Hematopoietic multipotent progenitor cell treated with erythropoietin and hydrocortisone succinate and interleukin-3 and kit ligand, for 8 days (in vitro differentiated cells): ENCODE measurements at regions not wholly inside any gene's neighbourhood (a gene's known extent, or its start where the extent isn't known, plus 50 kb on each side); places are given as distances from the start of the nearest gene placed in this dataset.

Experiments
- DNase-seq: peaks from one replicate; pipeline ENCODE4 v3.0.0-alpha.2; 2015

GRCh38 chr6:10235344-10235743, 179.5 kb downstream of the TFAP2A start:
- DNase-seq: no peak

- DNase-seq: no peak
These were observed 184.3 kb downstream of the TFAP2A start for GRCh38 chr6:10230531-10230930.

DNA sequence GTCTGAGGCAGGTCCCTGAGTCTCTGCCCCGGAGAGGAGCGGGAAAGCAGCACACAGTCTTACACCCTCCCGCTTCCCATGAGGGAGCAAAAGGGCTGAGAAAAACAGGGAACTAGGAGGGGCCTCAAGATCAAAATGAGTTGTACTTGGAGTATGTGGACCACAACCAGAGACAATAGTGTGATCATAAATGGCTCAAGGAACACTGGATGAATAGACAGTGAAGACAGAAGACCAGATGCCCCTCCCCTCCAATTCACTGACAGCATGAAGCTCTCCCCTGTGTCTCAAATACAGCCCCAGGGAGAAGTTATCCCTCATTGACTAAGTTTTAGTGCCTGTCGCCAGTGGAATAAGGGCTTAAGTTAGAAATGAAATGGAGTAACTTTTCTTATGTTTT, 191.0 kb downstream of the TFAP2A start:
- no peak for DNase-seq

- no peak for DNase-seq
These were observed 193.7 kb downstream of the TFAP2A start for GRCh38 chr6:10221178-10221577.

GRCh38 chr6:10219510-10219909, 195.4 kb downstream of the TFAP2A start:
- DNase-seq: no peak

- DNase-seq: no peak
These were observed 197.8 kb downstream of the TFAP2A start for GRCh38 chr6:10217111-10217510.

DNA sequence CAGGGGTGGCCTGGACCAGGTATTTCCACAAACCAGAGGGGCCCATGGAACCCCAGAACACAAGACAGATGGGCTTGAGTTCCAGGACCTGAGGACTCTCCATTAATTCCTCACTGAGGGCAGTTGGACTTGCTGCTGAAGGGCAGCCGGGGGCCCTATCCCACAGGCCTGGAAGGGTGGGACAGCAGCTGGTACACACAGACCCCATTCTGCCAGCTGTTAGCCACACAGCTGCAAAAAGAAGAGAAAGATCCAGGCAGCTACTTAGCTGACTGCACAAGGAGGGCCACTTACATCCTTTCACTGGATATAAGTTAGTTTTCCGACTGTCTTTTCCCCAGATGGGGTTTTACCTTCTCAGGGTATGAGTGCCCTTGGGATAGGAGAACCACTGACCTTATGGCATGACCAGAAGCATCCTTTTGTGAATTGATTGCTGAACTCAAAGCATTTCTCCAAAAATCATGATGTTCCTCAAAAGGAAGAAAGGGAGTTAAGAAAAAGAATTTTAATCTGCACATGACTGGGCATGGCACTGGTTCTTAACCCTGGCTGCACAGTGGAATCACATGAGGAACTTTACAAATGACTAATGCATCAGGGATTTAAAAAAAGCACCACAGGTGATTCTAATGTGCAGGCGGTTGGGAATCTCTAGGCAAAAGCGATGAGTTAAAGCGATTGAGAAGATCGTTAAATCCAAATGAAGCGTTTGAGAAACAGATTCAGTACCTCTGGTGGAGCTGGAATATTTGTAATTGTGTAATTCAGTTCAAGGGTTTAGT, 199.4 kb downstream of the TFAP2A start:
- DNase-seq: no peak

- no peak for DNase-seq
These were observed 204.8 kb downstream of the TFAP2A start for GRCh38 chr6:10210052-10210451.

GRCh38 chr6:10205892-10206291, 209.0 kb downstream of the TFAP2A start:
- DNase-seq: no peak

DNA sequence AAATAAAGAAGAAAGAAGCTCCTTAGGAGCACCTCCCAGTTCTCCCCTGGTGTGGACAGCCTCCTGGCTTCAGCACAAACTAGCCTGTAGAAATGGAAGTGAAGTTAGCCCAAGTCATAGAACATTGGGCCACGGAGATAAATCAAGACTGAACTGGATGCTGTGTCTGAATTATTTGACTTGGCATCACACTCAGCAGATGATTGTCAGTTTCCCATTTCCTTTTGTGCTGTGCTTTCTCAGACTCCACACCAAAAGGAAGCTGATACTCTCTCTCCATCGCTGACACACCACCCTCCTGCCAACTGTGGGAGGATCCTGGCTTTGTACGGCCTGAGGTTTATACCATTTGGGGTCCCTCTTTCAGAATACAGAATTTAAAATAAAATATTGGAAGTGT, 209.8 kb downstream of the TFAP2A start:
- DNase-seq: no peak

- DNase-seq: no peak
These were observed 211.2 kb downstream of the TFAP2A start for GRCh38 chr6:10203651-10204050.

GRCh38 chr6:10202581-10202980, 212.3 kb downstream of the TFAP2A start:
- no peak for DNase-seq

GRCh38 chr6:10201606-10202510, 213.0 kb downstream of the TFAP2A start:
- DNase-seq: no peak

- no peak for DNase-seq
These were observed 218.8 kb downstream of the TFAP2A start for GRCh38 chr6:10196090-10196489.

DNA sequence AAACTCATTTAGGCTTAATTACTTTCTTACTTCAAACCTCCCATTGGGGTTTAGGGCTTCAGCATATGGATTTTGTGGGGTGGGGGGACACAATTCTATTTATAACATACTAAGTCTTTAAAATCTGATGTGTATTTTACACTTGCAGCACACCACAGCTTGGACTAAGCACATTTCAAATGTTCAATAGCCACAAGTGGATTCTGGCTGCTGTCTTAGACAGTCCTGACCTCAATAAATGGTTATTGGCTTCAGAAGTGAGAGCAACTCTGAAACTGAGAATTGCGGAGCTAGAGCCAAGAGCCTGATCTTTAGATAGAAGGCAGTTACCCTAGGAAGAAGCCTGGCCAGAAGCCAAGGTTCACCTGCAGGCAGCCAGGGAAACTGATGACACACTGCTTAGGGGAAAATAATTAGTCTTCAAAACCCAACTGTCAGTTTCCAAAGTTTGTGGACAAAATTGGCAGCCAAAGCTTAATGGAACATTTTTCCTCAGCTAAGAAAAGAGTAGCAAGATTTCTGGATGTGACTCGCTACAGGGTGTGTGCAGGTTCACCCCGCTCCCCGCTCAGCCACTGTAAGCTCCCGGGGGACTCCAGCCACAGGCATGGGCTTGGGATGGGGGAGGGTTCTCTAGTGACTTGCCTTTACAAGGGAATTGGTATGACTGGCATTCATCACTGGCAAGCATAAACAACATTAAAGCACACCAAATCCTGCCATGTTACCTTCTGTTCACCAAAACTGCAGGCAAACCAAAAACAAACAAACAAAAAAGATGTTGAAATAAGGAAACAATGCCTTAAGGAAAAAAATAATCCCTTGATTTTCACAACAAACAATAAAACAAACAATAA, 219.8 kb downstream of the TFAP2A start:
- DNase-seq: no peak

DNA sequence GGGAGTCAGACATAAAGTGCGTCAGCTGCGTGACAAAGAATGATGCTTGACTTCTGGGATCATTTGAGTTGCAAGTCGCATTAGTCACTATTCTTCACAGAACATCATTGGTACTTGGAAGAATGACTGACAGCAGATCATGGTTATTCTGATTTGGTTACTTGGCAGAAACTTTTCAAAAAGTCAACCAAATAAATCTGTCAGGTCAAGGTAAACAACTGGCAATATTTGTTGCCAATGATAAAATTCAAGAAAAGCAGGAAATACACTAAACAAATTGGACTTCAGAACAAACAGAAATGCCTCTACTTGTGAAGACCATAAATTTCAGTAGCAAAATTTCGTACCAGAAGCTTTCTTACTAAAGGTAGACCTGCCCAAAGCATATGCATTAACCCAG, 221.6 kb downstream of the TFAP2A start:
- no peak for DNase-seq

DNA sequence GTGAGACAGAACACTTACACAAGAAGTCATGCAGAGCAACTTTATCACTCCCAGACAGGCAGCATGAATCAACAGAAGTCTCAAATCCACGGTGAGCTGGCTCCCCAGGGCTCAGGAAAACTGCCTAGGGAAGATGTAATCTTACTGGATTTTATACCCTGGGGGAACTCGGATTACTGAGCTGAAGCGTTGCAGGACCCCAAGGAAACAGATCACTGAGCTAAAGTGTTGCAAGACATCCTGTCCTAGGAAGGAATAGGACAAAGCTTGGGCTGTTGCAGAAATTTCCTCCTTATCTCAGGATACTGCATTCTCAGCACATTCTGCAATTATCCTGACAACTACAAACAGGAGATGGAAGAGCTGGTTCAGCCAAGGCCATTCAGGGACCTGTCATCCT, 224.8 kb downstream of the TFAP2A start:
- DNase-seq: no peak

DNA sequence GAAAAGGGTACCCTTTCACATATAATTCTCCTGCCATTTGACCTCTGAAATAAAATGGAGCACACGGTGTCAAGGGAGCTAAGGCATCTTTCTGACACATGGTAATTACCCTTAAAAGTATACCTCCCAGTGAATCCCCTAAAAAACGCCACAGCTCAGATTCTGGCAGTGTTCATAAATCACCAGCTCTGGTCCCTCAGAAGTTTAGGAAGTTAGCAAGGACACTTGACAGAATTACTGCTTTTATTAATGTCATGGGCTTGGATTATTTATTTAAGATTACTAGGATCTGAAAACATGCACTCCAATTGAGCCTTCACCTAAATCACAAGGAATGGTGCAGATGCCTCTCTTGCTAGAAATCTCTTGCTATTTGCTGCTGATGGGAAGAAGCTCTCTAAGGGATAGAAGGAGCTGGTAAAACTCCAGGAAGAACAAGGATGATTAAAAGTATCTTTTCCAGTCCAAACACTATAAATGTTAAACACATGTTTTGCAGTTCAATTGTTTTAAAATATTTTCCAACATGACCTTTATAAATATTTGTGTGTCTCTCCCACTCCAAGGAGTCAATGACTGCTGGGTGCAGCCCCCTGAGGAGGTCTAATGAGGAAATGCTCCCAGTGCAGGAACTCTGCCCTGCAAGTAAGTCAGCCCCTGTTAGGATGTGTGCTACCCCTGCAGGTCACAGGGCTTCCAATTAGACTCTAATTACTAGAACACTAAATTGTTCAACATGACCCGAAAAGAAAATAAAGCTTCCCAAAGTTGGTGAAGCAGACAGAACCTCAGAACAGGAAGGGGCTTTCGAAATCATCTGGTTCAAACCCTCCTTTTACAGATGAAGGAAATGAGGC, 230.3 kb downstream of the TFAP2A start:
- DNase-seq: no peak

- DNase-seq: no peak
These were observed 234.5 kb downstream of the TFAP2A start for GRCh38 chr6:10180138-10181074.

DNA sequence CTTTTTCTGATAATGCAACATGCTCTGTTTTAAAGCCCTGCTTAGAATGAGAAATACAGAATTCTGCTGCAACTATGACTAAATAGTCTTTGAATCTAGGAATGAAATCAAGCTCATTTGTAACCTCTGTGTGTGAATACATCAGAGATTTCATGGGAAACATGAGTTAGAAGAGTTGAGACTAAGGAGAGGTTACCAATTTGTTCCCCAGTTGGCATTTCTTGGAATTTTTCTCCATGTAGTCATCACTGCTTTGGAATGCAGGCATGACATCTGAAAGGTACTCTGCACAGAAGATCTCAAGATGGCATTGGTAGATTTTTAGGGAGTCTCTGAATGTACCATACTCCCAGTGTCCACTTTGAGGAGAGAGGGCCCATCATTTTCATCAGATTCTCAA, 237.2 kb downstream of the TFAP2A start:
- no peak for DNase-seq

DNA sequence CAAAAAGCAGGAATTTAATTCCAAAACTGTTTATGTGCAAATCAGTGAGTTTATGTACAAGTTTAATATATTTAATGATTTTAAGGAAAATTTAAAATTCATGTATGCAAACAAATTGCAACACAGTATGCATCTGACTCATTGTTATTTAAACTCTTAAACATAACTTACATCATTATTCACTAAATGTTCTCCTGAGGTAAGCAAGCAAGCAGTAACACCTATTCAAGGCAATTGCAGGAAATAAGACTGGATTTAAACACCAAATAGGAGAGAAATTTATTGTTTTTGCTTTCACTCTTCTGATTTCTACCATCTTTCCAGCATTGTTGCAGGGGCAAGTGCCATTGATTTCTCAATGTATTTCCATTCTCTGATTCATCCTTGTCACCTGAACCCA, 239.5 kb downstream of the TFAP2A start:
- DNase-seq: no peak
